Mesendoderm (in vitro differentiated cells): ENCODE measurements at regions not wholly inside any gene's neighbourhood (a gene's known extent, or its start where the extent isn't known, plus 50 kb on each side); places are given as distances from the start of the nearest gene placed in this dataset.
"Not testable (repeated sequence)": the region's sequence is repeated elsewhere in the genome, so short reads cannot be mapped to it uniquely, and the experiment has no call there.

ENCODE experiments used
- DNase-seq: peaks from one replicate; pipeline ENCODE4 v3.0.0; 2013
- H2AK5ac ChIP-seq: 2 replicates; pipeline ENCODE4 v1.6.1; 2013; ENCODE audit warnings: low read length, inconsistent platforms
- H2BK120ac ChIP-seq: 2 replicates; pipeline ENCODE4 v1.6.1; 2013; ENCODE audit warnings: low read depth, mild to moderate bottlenecking, low read length, moderate library complexity, mixed read lengths
- H2BK15ac ChIP-seq: replicated peaks from 2 replicates; pipeline ENCODE4 v1.6.1; 2013; ENCODE audit warnings: low read depth, mild to moderate bottlenecking, moderate library complexity
- H2BK5ac ChIP-seq: 2 replicates; pipeline ENCODE4 v1.6.1; 2013; ENCODE audit warnings: low read length, inconsistent platforms
- H3K18ac ChIP-seq: 2 replicates; pipeline ENCODE4 v1.6.1; 2013; ENCODE audit warnings: mild to moderate bottlenecking, low read length, mixed read lengths
- H3K23ac ChIP-seq: one replicate; pipeline ENCODE4 v1.6.1; 2013; ENCODE audit warnings: low read length
- H3K27ac ChIP-seq: 2 replicates; pipeline ENCODE4 v1.5.1; 2013; ENCODE audit warnings: low read depth, mild to moderate bottlenecking, inconsistent platforms, low read length, moderate library complexity
- H3K27me3 ChIP-seq: 2 replicates; pipeline ENCODE4 v1.6.1; 2013; ENCODE audit warnings: low read length, control low read depth, mild to moderate bottlenecking, inconsistent platforms; ENCODE audit not compliant: insufficient read depth, poor library complexity
- H3K36me3 ChIP-seq: 2 replicates; pipeline ENCODE4 v1.6.1; 2013; ENCODE audit warnings: low read length, inconsistent platforms; ENCODE audit not compliant: control insufficient read depth, insufficient read depth
- H3K4ac ChIP-seq: one replicate; pipeline ENCODE4 v1.6.1; 2013; ENCODE audit warnings: low read depth, mild to moderate bottlenecking, low read length, moderate library complexity
- H3K4me1 ChIP-seq: 2 replicates; pipeline ENCODE4 v1.6.1; 2013; ENCODE audit warnings: low read depth, low read length, inconsistent platforms; ENCODE audit not compliant: control insufficient read depth
- H3K4me2 ChIP-seq: 2 replicates; pipeline ENCODE4 v1.6.1; 2013; ENCODE audit warnings: low read length
- H3K4me3 ChIP-seq: 2 replicates; pipeline ENCODE4 v1.5.1; 2013; ENCODE audit warnings: mild to moderate bottlenecking, low read length
- H3K56ac ChIP-seq: one replicate; pipeline ENCODE4 v1.6.1; 2013; ENCODE audit warnings: low read length
- H3K79me1 ChIP-seq: 2 replicates; pipeline ENCODE4 v1.6.1; 2013; ENCODE audit warnings: low read length, inconsistent platforms
- H3K79me2 ChIP-seq: 2 replicates; pipeline ENCODE4 v1.6.1; 2013; ENCODE audit warnings: mild to moderate bottlenecking, low read length; ENCODE audit not compliant: control insufficient read depth, insufficient read depth
- H3K9ac ChIP-seq: 2 replicates; pipeline ENCODE4 v1.6.1; 2013; ENCODE audit warnings: low read length, inconsistent platforms
- H4K5ac ChIP-seq: one replicate; pipeline ENCODE4 v1.6.1; 2013; ENCODE audit warnings: low read length
- H4K8ac ChIP-seq: one replicate; pipeline ENCODE4 v1.6.1; 2013; ENCODE audit warnings: low read depth, mild to moderate bottlenecking, control low read depth, low read length, moderate library complexity
- WGBS: extraction: QIAGEN DNeasy Blood & Tissue Kit; methylation state at CpG from one replicate; pipeline ENCODE4 v1.1.7; 2013; ENCODE audit warnings: low lambda C conversion rate, missing lambda C conversion rate; ENCODE audit not compliant: insufficient coverage; ENCODE audit errors: extremely low coverage; 5-methylcytosine and 5-hydroxymethylcytosine counted together

DNA sequence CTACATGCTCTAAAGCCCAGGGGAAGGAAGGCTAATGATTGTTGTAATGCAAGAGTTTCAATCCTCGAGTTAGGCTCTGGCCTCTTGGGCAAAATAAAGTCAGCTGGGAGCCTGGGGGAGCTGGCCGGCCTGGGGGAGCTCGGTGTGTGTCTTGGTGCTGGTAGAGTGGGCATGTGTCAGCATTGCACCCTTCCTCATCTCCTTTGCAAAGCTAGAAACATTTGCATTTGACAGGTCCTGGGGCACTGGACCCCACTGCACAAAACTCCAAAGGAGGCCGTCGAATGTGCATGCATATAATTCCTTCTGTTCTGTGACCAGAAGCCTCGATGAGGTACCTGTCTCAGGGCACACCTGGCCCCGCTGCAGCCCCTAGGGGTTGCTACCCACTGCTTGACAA, 74.6 kb upstream of the SLC22A23 start:
- no peaks in the 10 kb centered on the region for H3K27me3 ChIP-seq
- WGBS: no CpG with 5 or more reads among the region's 7 CpGs
- DNase-seq: no peak

DNA sequence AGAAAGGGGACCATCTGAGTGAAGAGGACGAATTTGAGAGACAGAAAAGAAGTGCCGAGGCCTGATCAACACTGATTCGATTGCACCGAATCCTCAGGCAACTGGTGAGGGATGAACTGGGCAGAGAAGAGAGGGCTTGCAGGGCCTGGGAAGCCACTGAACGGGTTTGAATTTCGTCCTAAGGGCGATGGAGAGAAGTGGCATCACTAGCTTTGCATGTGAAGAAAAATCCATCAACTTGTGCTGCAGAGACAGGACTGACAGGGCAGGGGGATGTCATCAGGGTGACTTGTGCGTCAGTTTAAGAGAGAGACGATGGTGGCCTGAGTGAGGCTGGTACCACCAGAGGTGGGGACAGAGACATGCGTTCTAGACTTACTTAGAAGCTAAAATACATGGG, 73.7 kb upstream of the SLC22A23 start:
- Histone ChIP-seq H3K27me3 (no peaks in the 10 kb centered on the region), H4K8ac (no peak overlapping the region), H2BK5ac (no peak overlapping the region), H3K9ac (no peak overlapping the region), H3K18ac (no peak overlapping the region), H2BK15ac (no peak overlapping the region), H3K79me1 (no peaks in the 10 kb centered on the region), H4K5ac (no peak overlapping the region), H3K36me3 (no peaks in the 10 kb centered on the region), H3K23ac (no peak overlapping the region), H2AK5ac (no peak overlapping the region), H3K4me1 (no peaks in the 10 kb centered on the region), H2BK120ac (no peak overlapping the region), H3K56ac (no peak overlapping the region), H3K4ac (no peak overlapping the region), H3K79me2 (no peaks in the 10 kb centered on the region), H3K4me2 (no peak overlapping the region), H3K27ac (no peak overlapping the region), H3K4me3 (no peak overlapping the region)
- WGBS: no CpG with 5 or more reads among the region's 10 CpGs
- DNase-seq: no peak

More for the DNA sequence above, 74.6 kb upstream of the SLC22A23 start:
- Histone ChIP-seq H2AK5ac (no peak overlapping the region), H4K8ac (no peak overlapping the region), H3K4me2 (no peak overlapping the region), H3K23ac (no peak overlapping the region), H3K9ac (no peak overlapping the region), H2BK120ac (no peak overlapping the region), H3K56ac (no peak overlapping the region), H3K4me3 (no peak overlapping the region), H3K18ac (no peak overlapping the region), H3K4me1 (no peaks in the 10 kb centered on the region), H2BK15ac (no peak overlapping the region), H2BK5ac (no peak overlapping the region), H3K79me1 (no peaks in the 10 kb centered on the region), H3K27ac (no peak overlapping the region), H3K4ac (no peak overlapping the region), H3K36me3 (no peaks in the 10 kb centered on the region), H4K5ac (no peak overlapping the region), H3K79me2 (no peaks in the 10 kb centered on the region)

GRCh38 chr6:3529721-3530120, 72.9 kb upstream of the SLC22A23 start:
- Histone ChIP-seq H4K5ac (no peak overlapping the region), H3K4me1 (no peaks in the 10 kb centered on the region), H3K79me2 (no peaks in the 10 kb centered on the region), H3K4me3 (no peak overlapping the region), H3K36me3 (no peaks in the 10 kb centered on the region), H2AK5ac (no peak overlapping the region), H3K79me1 (no peaks in the 10 kb centered on the region), H3K27ac (no peak overlapping the region), H2BK120ac (no peak overlapping the region), H2BK15ac (no peak overlapping the region), H3K4ac (no peak overlapping the region), H3K4me2 (no peak overlapping the region), H3K56ac (no peak overlapping the region), H2BK5ac (no peak overlapping the region), H3K18ac (no peak overlapping the region), H4K8ac (no peak overlapping the region), H3K23ac (no peak overlapping the region), H3K27me3 (no peaks in the 10 kb centered on the region), H3K9ac (no peak overlapping the region)
- DNase-seq: no peak
- WGBS: no CpG with 5 or more reads among the region's 3 CpGs

- no CpG with 5 or more reads among the region's 7 CpGs for WGBS
- no peaks in the 10 kb centered on the region for H3K79me1 ChIP-seq
- no peak overlapping the region for H4K5ac ChIP-seq
- H3K79me2 ChIP-seq: no peaks in the 10 kb centered on the region
- H3K36me3 ChIP-seq: no peaks in the 10 kb centered on the region
- H2AK5ac ChIP-seq: no peak overlapping the region
- no peak overlapping the region for H3K56ac ChIP-seq
- no peaks in the 10 kb centered on the region for H3K4me1 ChIP-seq
- H2BK120ac ChIP-seq: no peak overlapping the region
- no peaks in the 10 kb centered on the region for H3K27me3 ChIP-seq
- H3K4ac ChIP-seq: no peak overlapping the region
- H2BK5ac ChIP-seq: no peak overlapping the region
- DNase-seq: no peak
- no peak overlapping the region for H4K8ac ChIP-seq
- no peak overlapping the region for H2BK15ac ChIP-seq
- H3K27ac ChIP-seq: no peak overlapping the region
- no peak overlapping the region for H3K18ac ChIP-seq
- H3K23ac ChIP-seq: no peak overlapping the region
- no peak overlapping the region for H3K9ac ChIP-seq
- no peak overlapping the region for H3K4me2 ChIP-seq
- no peak overlapping the region for H3K4me3 ChIP-seq
Measured at GRCh38 chr6:3529232-3529631, 72.4 kb upstream of the SLC22A23 start.

DNA sequence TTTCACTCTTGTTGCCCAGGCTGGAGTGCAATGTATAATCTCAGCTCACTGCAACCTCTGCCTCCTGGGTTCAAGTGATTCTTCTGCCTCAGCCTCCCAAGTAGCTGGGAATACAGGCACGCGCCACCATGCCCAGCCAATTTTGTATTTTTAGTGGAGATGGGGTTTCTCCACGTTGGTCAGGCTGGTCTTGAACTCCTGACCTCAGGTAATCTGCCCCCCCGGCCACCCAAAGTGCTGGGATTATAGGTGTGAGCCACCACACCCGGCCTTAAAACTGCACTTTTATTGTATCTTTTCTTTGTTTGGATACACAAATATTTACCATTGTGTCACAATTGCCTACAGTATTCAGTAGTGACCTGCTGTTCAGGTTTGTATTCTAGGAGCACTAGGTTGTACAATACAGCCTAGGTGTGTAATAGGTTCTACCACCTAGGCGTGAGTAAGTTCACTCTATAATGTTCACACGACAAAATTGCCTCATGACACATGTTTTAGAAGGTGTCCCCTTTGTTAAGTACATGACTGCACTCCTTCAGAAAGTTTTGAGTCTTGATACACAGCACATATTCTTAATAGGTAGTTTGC, 71.3 kb upstream of the SLC22A23 start:
- H2BK5ac ChIP-seq, H2BK15ac ChIP-seq, H3K4me1 ChIP-seq, H3K27me3 ChIP-seq, H2BK120ac ChIP-seq, DNase-seq, H3K79me1 ChIP-seq, H3K23ac ChIP-seq, H3K36me3 ChIP-seq, H3K4me3 ChIP-seq, H3K56ac ChIP-seq, H3K18ac ChIP-seq, H4K8ac ChIP-seq, H3K27ac ChIP-seq, H3K4ac ChIP-seq, H3K4me2 ChIP-seq, H3K79me2 ChIP-seq, H4K5ac ChIP-seq, H2AK5ac ChIP-seq, H3K9ac ChIP-seq: not testable (repeated sequence)
- WGBS: no CpG with 5 or more reads among the region's 7 CpGs

DNA sequence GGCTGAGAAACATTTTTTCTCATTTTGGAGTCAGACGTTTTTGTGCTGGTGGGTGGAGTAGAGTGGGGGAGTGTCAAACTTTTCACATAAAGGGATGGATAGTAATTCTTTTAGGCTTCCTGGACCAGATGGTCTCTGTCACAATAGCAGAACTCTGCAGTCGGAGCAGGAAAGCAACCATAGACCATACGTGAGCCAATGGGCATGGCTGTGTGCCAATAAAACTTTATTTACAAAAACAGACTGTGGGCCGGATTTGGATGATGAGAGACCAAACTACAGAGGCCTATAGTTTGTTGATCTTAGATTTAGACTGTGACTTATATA, 70.8 kb upstream of the SLC22A23 start:
- no peaks in the 10 kb centered on the region for H3K4me1 ChIP-seq
- no peak overlapping the region for H3K18ac ChIP-seq
- no peak overlapping the region for H4K5ac ChIP-seq
- H3K79me2 ChIP-seq: no peaks in the 10 kb centered on the region
- no peaks in the 10 kb centered on the region for H3K36me3 ChIP-seq
- H2BK15ac ChIP-seq: no peak overlapping the region
- no peak for DNase-seq
- H3K9ac ChIP-seq: no peak overlapping the region
- H3K23ac ChIP-seq: no peak overlapping the region
- no peaks in the 10 kb centered on the region for H3K27me3 ChIP-seq
- no peak overlapping the region for H3K4ac ChIP-seq
- no peak overlapping the region for H3K27ac ChIP-seq
- H3K79me1 ChIP-seq: no peaks in the 10 kb centered on the region
- H2BK120ac ChIP-seq: no peak overlapping the region
- no peak overlapping the region for H3K4me3 ChIP-seq
- H4K8ac ChIP-seq: no peak overlapping the region
- H2AK5ac ChIP-seq: no peak overlapping the region
- no peak overlapping the region for H3K4me2 ChIP-seq
- H3K56ac ChIP-seq: no peak overlapping the region
- H2BK5ac ChIP-seq: no peak overlapping the region
- WGBS: no CpG with 5 or more reads among the region's 4 CpGs
